ENCODE measurements at regions not wholly inside any gene's neighbourhood (a gene's known extent, or its start where the extent isn't known, plus 50 kb on each side); places are given as distances from the start of the nearest gene placed in this dataset.

DNA sequence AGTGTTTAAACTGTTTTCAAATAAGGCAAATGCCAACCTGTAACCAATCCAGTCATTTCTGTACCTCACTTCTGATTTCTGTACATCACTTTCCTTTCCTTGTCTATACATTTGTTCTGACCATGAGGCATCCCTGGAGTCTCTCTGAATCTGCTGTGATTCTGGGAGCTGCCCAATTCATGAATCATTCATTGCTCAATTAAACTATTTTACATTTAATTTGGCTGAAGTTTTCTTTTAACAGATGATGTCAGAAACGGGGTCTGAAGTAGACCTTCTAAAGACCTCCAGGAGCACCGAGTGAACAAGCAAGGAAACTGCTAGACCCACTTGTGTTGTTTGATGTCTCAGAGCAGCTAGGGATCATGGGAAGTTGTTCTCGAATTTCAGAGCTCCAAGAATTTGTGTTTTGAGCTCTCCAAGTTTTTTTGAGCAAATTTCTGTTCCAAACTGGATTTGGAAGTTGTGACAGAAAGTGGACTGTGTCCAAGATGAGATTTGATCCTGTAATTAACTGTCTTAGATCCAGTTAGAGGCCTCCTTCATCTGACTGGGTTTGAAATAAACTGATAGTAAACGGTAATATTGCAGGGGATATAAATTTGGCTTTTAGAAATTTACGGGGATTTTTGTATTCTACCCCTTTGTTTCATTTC lies 490.8 kb upstream of the ST8SIA4 start:
- in situ Hi-C loops (cut with MboI) = no loop called here
- ATAC-seq = no peak
- intact Hi-C loops (cut with micrococcal nuclease) = no loop called here

More for the DNA sequence above, 490.8 kb upstream of the ST8SIA4 start:
- POLR2A ChIA-PET = no interaction called here
- Histone ChIP-seq H2AFZ (ENCODE audit: low read depth, low read length) (no peak overlapping the region), H3K4me3 (no peak overlapping the region), H3K9ac (ENCODE audit: insufficient read depth in 1 of 2, low read depth in 2 of 2, low read length in 2 of 2) (no peak overlapping the region), H3K4me2 (ENCODE audit: insufficient read depth, low read length) (no peak overlapping the region), H4K20me1 (replicated peaks; ENCODE audit: control insufficient read depth, insufficient read depth, low read length) (no peaks in the 10 kb centered on the region), H3K27ac (ENCODE audit: extremely low read depth, low read depth, low read length) (no peak overlapping the region), H3K27me3 (ENCODE audit: control insufficient read depth in 2 of 2, insufficient read depth in 2 of 2, low read length in 2 of 2) (no peaks in the 10 kb centered on the region), H3K79me2 (ENCODE audit: control insufficient read depth, insufficient read depth, low read length) (no peaks in the 10 kb centered on the region), H3K9me3 (replicated peaks; ENCODE audit: control insufficient read depth, insufficient read depth, low read depth, low read length) (no peaks in the 10 kb centered on the region), H3K4me1 (replicated peaks in 1 of 2; ENCODE audit: control insufficient read depth in 2 of 2, insufficient read depth in 2 of 2, low read length in 2 of 2) (no peaks in the 10 kb centered on the region), H3K36me3 (ENCODE audit: control insufficient read depth, insufficient read depth, low read length) (no peaks in the 10 kb centered on the region), H3K9me1 (ENCODE audit: control insufficient read depth, insufficient read depth, low read length) (no peaks in the 10 kb centered on the region)
- BruUV-seq (replicated peaks) = no TSS peak
- TF ChIP-seq, protein P1, sequence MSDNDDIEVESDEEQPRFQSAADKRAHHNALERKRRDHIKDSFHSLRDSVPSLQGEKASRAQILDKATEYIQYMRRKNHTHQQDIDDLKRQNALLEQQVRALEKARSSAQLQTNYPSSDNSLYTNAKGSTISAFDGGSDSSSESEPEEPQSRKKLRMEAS (CRISPR knock-in tag; IDR thresholded peaks at IDR 0.05) = no peak
- TF ChIP-seq FOS (IDR thresholded peaks at IDR 0.05; ENCODE audit: extremely low read depth, insufficient read length) = no peak
- TF ChIP-seq, protein P2, sequence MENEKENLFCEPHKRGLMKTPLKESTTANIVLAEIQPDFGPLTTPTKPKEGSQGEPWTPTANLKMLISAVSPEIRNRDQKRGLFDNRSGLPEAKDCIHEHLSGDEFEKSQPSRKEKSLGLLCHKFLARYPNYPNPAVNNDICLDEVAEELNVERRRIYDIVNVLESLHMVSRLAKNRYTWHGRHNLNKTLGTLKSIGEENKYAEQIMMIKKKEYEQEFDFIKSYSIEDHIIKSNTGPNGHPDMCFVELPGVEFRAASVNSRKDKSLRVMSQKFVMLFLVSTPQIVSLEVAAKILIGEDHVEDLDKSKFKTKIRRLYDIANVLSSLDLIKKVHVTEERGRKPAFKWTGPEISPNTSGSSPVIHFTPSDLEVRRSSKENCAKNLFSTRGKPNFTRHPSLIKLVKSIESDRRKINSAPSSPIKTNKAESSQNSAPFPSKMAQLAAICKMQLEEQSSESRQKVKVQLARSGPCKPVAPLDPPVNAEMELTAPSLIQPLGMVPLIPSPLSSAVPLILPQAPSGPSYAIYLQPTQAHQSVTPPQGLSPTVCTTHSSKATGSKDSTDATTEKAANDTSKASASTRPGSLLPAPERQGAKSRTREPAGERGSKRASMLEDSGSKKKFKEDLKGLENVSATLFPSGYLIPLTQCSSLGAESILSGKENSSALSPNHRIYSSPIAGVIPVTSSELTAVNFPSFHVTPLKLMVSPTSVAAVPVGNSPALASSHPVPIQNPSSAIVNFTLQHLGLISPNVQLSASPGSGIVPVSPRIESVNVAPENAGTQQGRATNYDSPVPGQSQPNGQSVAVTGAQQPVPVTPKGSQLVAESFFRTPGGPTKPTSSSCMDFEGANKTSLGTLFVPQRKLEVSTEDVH (IDR thresholded peaks at IDR 0.05; ENCODE audit: low read depth, partially characterized antibody) = no peak
- TF ChIP-seq, protein P3, sequence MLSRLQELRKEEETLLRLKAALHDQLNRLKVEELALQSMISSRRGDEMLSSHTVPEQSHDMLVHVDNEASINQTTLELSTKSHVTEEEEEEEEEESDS (CRISPR knock-in tag; IDR thresholded peaks at IDR 0.05) = no peak
- no peak for FAIRE-seq
- 3% methylated on average over 5 of the region's 5 CpGs for WGBS (ENCODE audit: insufficient coverage, low coverage, missing lambda C conversion rate)
- no peak for DNase-seq (ENCODE audit: extremely low read depth in 1 of 4, low spot score in 3 of 4)
- CTCF ChIA-PET (ENCODE audit: low intra/inter-chr PET ratio) = no interaction called here

All from K562 (cell line).